ENCODE measurements at regions not wholly inside any gene's neighbourhood (a gene's known extent, or its start where the extent isn't known, plus 50 kb on each side); places are given as distances from the start of the nearest gene placed in this dataset.

DNA sequence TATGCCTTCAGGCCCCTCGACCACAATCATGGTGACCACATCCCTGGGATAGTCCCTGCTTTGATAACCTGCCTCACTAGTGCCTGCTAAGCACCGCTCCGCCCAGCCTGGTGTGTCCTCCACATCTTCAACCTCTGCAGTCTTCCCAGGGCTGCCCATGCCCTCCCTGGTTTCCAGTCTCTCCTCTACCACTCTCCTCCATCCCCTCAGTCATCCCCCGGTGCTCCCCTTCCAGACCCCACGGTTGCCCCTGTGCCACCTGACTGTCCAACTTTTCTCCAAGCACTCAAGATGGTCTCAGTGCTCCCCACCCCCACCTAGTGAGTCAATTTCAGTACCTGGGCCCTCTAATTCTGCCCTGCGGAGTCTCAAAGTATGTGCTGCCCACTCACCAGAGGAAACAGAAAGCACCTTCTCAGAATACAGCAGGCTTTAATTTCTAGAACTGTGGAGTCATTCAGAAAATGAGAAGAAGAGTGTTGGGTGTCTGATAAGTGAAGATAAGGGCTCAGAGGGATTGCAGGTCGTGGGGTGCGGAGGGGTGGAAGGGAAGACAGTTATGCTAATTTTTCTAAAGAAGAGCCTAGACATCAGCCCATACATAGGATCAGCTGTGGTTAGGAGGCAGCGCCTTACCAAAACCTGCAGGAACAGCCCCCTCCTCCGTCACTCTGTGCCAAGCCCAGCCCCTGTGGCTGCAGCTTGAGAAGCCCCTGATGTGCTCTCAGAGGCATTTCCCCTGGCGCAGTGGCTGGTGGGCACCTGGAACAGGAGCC is 53.6 kb upstream of the CAB39 start:
- H3K4me1 ChIP-seq (ENCODE audit: control insufficient read depth, extremely low read depth, insufficient read depth, low read length), result no peaks in the 10 kb centered on the region
- DNase-seq (ENCODE audit: low read depth in 2 of 2), result no peak
- H3K27ac ChIP-seq (ENCODE audit: insufficient read depth, low read length), result no peak overlapping the region

DNA sequence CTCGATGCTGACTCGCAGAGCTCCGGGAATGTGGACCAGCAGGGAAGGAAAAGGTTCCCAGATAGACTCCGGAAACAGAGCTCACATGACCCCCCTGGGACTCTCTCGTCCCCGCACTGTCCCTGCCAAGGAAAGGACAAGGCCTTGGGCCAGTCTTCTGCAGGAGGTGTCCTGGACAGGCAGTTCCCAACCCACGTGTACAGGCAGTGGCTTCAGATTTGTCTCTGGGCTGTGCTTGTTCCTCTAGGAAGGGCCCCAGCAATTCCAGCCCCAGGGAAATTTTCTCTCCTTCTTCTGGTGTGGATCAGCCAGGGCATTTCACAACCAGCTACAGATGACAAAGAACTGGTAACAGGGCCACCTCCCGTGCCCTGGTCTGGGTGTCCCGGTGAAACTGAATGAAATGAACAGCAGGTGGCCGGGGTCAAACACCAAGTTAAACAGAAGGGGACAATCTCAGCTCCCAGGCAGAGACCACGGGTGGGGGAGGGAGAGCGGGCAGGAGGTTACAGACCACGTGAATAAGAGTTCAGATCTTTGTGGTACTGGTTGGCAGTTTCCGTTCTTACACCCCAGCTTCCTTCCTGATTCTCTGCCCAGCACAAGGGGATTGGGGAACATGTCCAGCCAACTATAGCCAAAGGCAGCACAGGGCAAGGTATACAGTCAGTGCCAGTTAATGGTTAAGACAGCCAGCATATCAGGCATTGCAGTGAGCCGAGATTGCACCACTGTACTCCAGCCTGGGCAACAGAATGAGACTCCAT is 52.2 kb upstream of the CAB39 start:
- H3K9ac ChIP-seq (ENCODE audit: insufficient read depth, low read length), result no peak overlapping the region
- H3K9me3 ChIP-seq (ENCODE audit: control insufficient read depth, insufficient read depth, low read depth, low read length), result no peaks in the 10 kb centered on the region
- no peak overlapping the region for H2AFZ ChIP-seq (ENCODE audit: low read length)
- H4K20me1 ChIP-seq (ENCODE audit: control insufficient read depth, extremely low read depth, insufficient read depth, low read length), result no peaks in the 10 kb centered on the region
- DNase-seq (ENCODE audit: low read depth in 2 of 2), result no peak
- H3K4me2 ChIP-seq (ENCODE audit: extremely low read depth, insufficient read depth, low read length), result no peak overlapping the region
- H3K27ac ChIP-seq (ENCODE audit: insufficient read depth, low read length), result no peak overlapping the region
- no peaks in the 10 kb centered on the region for H3K27me3 ChIP-seq (ENCODE audit: control insufficient read depth, insufficient read depth, low read length)
- no peak overlapping the region for H3K4me3 ChIP-seq (replicated peaks in 1 of 4; ENCODE audit: control extremely low read depth in 1 of 4, insufficient read depth in 1 of 4, low read depth in 3 of 4, low read length in 4 of 4)
- H3K4me1 ChIP-seq (ENCODE audit: control insufficient read depth, extremely low read depth, insufficient read depth, low read length), result no peaks in the 10 kb centered on the region
- TF ChIP-seq, protein P1, sequence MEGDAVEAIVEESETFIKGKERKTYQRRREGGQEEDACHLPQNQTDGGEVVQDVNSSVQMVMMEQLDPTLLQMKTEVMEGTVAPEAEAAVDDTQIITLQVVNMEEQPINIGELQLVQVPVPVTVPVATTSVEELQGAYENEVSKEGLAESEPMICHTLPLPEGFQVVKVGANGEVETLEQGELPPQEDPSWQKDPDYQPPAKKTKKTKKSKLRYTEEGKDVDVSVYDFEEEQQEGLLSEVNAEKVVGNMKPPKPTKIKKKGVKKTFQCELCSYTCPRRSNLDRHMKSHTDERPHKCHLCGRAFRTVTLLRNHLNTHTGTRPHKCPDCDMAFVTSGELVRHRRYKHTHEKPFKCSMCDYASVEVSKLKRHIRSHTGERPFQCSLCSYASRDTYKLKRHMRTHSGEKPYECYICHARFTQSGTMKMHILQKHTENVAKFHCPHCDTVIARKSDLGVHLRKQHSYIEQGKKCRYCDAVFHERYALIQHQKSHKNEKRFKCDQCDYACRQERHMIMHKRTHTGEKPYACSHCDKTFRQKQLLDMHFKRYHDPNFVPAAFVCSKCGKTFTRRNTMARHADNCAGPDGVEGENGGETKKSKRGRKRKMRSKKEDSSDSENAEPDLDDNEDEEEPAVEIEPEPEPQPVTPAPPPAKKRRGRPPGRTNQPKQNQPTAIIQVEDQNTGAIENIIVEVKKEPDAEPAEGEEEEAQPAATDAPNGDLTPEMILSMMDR (conservative IDR thresholded peaks at IDR 0.05 in 1 of 2, IDR thresholded peaks at IDR 0.05 in 1 of 2; ENCODE audit: low read depth in 1 of 2, low read length in 2 of 2), result no peak
- no peak for TF ChIP-seq EZH2 (IDR thresholded peaks at IDR 0.05; ENCODE audit: low read length, missing control alignments)
- no peaks in the 10 kb centered on the region for H3K36me3 ChIP-seq (ENCODE audit: control insufficient read depth, insufficient read depth, low read length)
- H3K79me2 ChIP-seq (ENCODE audit: control insufficient read depth, insufficient read depth, low read length), result no peaks in the 10 kb centered on the region

More for the DNA sequence above, 53.6 kb upstream of the CAB39 start:
- H3K36me3 ChIP-seq (ENCODE audit: control insufficient read depth, insufficient read depth, low read length), result no peaks in the 10 kb centered on the region
- TF ChIP-seq, protein P1 (conservative IDR thresholded peaks at IDR 0.05 in 1 of 2, IDR thresholded peaks at IDR 0.05 in 1 of 2; ENCODE audit: low read depth in 1 of 2, low read length in 2 of 2), result no peak
- no peak for TF ChIP-seq EZH2 (IDR thresholded peaks at IDR 0.05; ENCODE audit: low read length, missing control alignments)
- no peak overlapping the region for H3K4me2 ChIP-seq (ENCODE audit: extremely low read depth, insufficient read depth, low read length)
- H3K9me3 ChIP-seq (ENCODE audit: control insufficient read depth, insufficient read depth, low read depth, low read length), result no peaks in the 10 kb centered on the region
- no peak overlapping the region for H3K4me3 ChIP-seq (replicated peaks in 1 of 4; ENCODE audit: control extremely low read depth in 1 of 4, insufficient read depth in 1 of 4, low read depth in 3 of 4, low read length in 4 of 4)
- no peak overlapping the region for H2AFZ ChIP-seq (ENCODE audit: low read length)
- H3K9ac ChIP-seq (ENCODE audit: insufficient read depth, low read length), result no peak overlapping the region
- H3K79me2 ChIP-seq (ENCODE audit: control insufficient read depth, insufficient read depth, low read length), result no peaks in the 10 kb centered on the region
- H4K20me1 ChIP-seq (ENCODE audit: control insufficient read depth, extremely low read depth, insufficient read depth, low read length), result no peaks in the 10 kb centered on the region
- H3K27me3 ChIP-seq (ENCODE audit: control insufficient read depth, insufficient read depth, low read length), result no peaks in the 10 kb centered on the region

DNA sequence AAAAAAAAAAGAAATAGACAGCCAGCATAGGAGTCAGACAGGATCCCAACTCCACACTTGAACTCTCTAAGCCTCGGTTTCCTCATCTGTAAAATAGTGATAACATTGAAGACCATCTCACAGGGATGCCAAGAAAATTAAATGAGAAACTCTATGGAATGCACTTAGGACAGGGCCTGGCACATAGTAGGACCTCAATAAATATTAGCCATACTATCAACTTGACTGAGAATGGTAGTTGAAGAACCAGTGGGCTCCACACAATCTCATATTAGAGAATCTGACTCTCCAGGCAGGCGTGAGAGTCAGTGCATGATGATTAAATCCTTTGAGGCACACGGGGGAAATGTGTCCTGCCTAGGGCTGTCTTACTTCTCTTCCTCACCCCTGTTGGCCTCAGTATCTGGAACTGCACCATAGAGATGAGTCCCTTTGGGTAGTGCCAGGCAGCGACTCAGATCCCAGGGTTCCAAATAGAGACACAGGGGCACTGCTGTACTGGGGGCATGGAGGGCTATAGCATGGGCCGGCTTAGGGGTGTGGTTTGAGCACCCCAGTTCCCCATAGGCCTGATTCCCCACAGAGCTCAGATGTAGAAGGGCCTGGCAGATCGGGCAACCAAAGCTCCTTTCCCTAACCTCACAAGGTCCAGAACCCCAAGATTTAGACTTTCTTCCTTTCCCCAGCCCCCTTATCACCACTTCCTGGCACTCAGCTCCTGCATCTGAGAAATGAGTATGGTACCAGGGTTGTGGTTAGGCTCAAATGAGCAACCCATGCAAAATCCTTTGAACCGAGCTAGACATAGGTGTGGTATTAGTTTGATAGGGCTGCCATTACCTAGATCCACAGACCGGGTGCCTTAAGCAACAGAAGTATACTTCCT is 51.3 kb upstream of the CAB39 start:
- no peaks in the 10 kb centered on the region for H3K9me3 ChIP-seq (ENCODE audit: control insufficient read depth, insufficient read depth, low read depth, low read length)
- no peak overlapping the region for H2AFZ ChIP-seq (ENCODE audit: low read length)
- H3K79me2 ChIP-seq (ENCODE audit: control insufficient read depth, insufficient read depth, low read length), result no peaks in the 10 kb centered on the region
- H3K27me3 ChIP-seq (ENCODE audit: control insufficient read depth, insufficient read depth, low read length), result no peaks in the 10 kb centered on the region
- no peak overlapping the region for H3K4me2 ChIP-seq (ENCODE audit: extremely low read depth, insufficient read depth, low read length)
- DNase-seq (ENCODE audit: low read depth in 2 of 2), result no peak
- no peak overlapping the region for H3K27ac ChIP-seq (ENCODE audit: insufficient read depth, low read length)
- H3K4me1 ChIP-seq (ENCODE audit: control insufficient read depth, extremely low read depth, insufficient read depth, low read length), result no peaks in the 10 kb centered on the region
- H3K36me3 ChIP-seq (ENCODE audit: control insufficient read depth, insufficient read depth, low read length), result no peaks in the 10 kb centered on the region
- no peak overlapping the region for H3K4me3 ChIP-seq (replicated peaks in 1 of 4; ENCODE audit: control extremely low read depth in 1 of 4, insufficient read depth in 1 of 4, low read depth in 3 of 4, low read length in 4 of 4)
- H3K9ac ChIP-seq (ENCODE audit: insufficient read depth, low read length), result no peak overlapping the region
- H4K20me1 ChIP-seq (ENCODE audit: control insufficient read depth, extremely low read depth, insufficient read depth, low read length), result no peaks in the 10 kb centered on the region
- TF ChIP-seq, protein P1 (conservative IDR thresholded peaks at IDR 0.05 in 1 of 2, IDR thresholded peaks at IDR 0.05 in 1 of 2; ENCODE audit: low read depth in 1 of 2, low read length in 2 of 2), result no peak
- no peak for TF ChIP-seq EZH2 (IDR thresholded peaks at IDR 0.05; ENCODE audit: low read length, missing control alignments)

Data from fibroblast of lung (primary cell).